ENCODE measurements at regions not wholly inside any gene's neighbourhood (a gene's known extent, or its start where the extent isn't known, plus 50 kb on each side); places are given as distances from the start of the nearest gene placed in this dataset.

- Histone ChIP-seq H2AFZ (ENCODE audit: low read depth, low read length, poor library complexity, severe bottlenecking) (no peak overlapping the region), H3K4me2 (ENCODE audit: low read length) (no peak overlapping the region), H4K20me1 (ENCODE audit: insufficient read depth) (no peaks in the 10 kb centered on the region), H3K79me2 (ENCODE audit: insufficient read depth, low read length) (no peaks in the 10 kb centered on the region), H3K27ac (ENCODE audit: low read depth, low read length) (no peak overlapping the region), H3K27me3 (ENCODE audit: insufficient read depth, low read length) (peaks cover 39% of the 10 kb centered on the region), H3K9me3 (ENCODE audit: control insufficient read depth in 1 of 2, insufficient read depth in 1 of 2, low read depth in 1 of 2, low read length in 2 of 2) (no peaks in the 10 kb centered on the region), H3K9me2 (ENCODE audit: insufficient read depth) (no peaks in the 10 kb centered on the region), H3K36me3 (ENCODE audit: control insufficient read depth in 1 of 2, insufficient read depth in 2 of 2, low read length in 2 of 2) (no peaks in the 10 kb centered on the region), H3K4me1 (ENCODE audit: control insufficient read depth in 1 of 2, insufficient read depth in 2 of 2, low read length in 2 of 2) (peaks cover 0 to 10% of the 10 kb centered on the region in 2 experiments; a peak in 2 of 4 replicates), H3K9ac (ENCODE audit: low read length) (no peak overlapping the region), H3K4me3 (replicated peaks in 1 of 2; ENCODE audit: low read depth in 1 of 2, low read length in 2 of 2) (no peak overlapping the region)
- ChIA-PET POLR2A (no interaction called here), RAD21 (ENCODE audit: low non-redundant PET in 1 of 2, low total read pairs in 2 of 2, uncharacterized antibody in 2 of 2, unreplicated experiment in 2 of 2) (no interaction called here), CTCF (no interaction called here)
- DNase-seq (ENCODE audit: low read depth, low spot score), result no peak
- ATAC-seq, result no peak
- intact Hi-C loops (cut with micrococcal nuclease), result no loop called here
- no TSS peak for BruUV-seq (replicated peaks)
- TF ChIP-seq YY1 (IDR thresholded peaks at IDR 0.05; ENCODE audit: extremely low read depth, insufficient replicate concordance, low read depth, low read length) (no peak), POLR2AphosphoS5 (IDR thresholded peaks at IDR 0.05; ENCODE audit: low read depth, low read length) (no peak), ATF3 (IDR thresholded peaks at IDR 0.05) (no peak), CBX3 (IDR thresholded peaks at IDR 0.05; ENCODE audit: low read depth) (no peak), REST (IDR thresholded peaks at IDR 0.05; ENCODE audit: low read depth) (no peak), EZH2 (IDR thresholded peaks at IDR 0.05) (no peak), EZH2phosphoT487 (IDR thresholded peaks at IDR 0.05; ENCODE audit: borderline replicate concordance) (no peak), ZFX (IDR thresholded peaks at IDR 0.05) (no peak), SP1 (IDR thresholded peaks at IDR 0.05; ENCODE audit: low read depth) (no peak), ZNF274 (IDR thresholded peaks at IDR 0.05; ENCODE audit: low read depth, low read length) (no peak), POLR2A (IDR thresholded peaks at IDR 0.05; ENCODE audit: borderline replicate concordance, extremely low read depth, insufficient read depth, insufficient read length) (no peak), SRF (IDR thresholded peaks at IDR 0.05; ENCODE audit: low read depth) (no peak), EGR1 (IDR thresholded peaks at IDR 0.05; ENCODE audit: low read depth) (no peak), ZBTB33 (IDR thresholded peaks at IDR 0.05; ENCODE audit: extremely low read depth, insufficient replicate concordance, low read length) (no peak), RAD21 (IDR thresholded peaks at IDR 0.05; ENCODE audit: low read depth) (no peak), CEBPB (IDR thresholded peaks at IDR 0.05; ENCODE audit: low read depth) (no peak), TCF7L2 (IDR thresholded peaks at IDR 0.05; ENCODE audit: borderline replicate concordance, extremely low read depth, insufficient read depth, insufficient read length) (no peak), JUND (IDR thresholded peaks at IDR 0.05) (no peak)
- TF ChIP-seq, protein P1, sequence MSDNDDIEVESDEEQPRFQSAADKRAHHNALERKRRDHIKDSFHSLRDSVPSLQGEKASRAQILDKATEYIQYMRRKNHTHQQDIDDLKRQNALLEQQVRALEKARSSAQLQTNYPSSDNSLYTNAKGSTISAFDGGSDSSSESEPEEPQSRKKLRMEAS (IDR thresholded peaks at IDR 0.05), result no peak
Observed at GRCh38 chr10:6788731-6789130, 208.7 kb upstream of the PRKCQ start.

All from HCT116 (cell line).